Epithelial cell of proximal tubule (primary cell): ENCODE measurements at regions not wholly inside any gene's neighbourhood (a gene's known extent, or its start where the extent isn't known, plus 50 kb on each side); places are given as distances from the start of the nearest gene placed in this dataset.
"Not testable (repeated sequence)": the region's sequence is repeated elsewhere in the genome, so short reads cannot be mapped to it uniquely, and the experiment has no call there.

Experiments
- DNase-seq: peaks from one replicate; pipeline ENCODE4 v3.0.0-alpha.2; 2011; ENCODE audit warnings: low read depth
- H3K4me3 ChIP-seq: 2 replicates; pipeline ENCODE4 v1.5.1; 2011; ENCODE audit warnings: low read depth, mild to moderate bottlenecking, low read length
- TF ChIP-seq, protein P1 (sequence below): conservative IDR thresholded peaks from 2 replicates; pipeline ENCODE4 v1.5.1; 2012; ENCODE audit warnings: low read depth, mild to moderate bottlenecking, low read length

DNA sequence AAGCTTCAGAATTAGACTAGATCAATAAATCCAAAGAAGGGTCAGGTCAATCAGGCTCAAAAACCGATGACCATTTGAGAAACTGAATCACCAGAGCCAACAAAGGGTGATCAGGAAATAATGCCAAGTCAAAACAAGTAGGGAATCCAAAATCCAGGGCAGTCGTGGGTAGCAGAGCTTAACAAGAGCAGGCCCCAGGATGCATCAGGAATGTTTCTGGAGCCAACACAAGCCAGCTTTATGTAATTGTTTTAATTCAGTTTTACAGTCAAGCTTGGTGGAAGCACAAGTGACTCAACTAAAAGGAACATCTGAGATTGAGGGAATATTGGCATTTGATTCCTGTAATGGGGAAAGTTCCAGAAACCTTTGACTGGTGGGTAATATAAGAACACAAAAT, 237.9 kb upstream of the EDA2R start:
- peak; percentile 40 for DNase-seq
- H3K4me3 ChIP-seq: no peak overlapping the region
- TF ChIP-seq, protein P1, sequence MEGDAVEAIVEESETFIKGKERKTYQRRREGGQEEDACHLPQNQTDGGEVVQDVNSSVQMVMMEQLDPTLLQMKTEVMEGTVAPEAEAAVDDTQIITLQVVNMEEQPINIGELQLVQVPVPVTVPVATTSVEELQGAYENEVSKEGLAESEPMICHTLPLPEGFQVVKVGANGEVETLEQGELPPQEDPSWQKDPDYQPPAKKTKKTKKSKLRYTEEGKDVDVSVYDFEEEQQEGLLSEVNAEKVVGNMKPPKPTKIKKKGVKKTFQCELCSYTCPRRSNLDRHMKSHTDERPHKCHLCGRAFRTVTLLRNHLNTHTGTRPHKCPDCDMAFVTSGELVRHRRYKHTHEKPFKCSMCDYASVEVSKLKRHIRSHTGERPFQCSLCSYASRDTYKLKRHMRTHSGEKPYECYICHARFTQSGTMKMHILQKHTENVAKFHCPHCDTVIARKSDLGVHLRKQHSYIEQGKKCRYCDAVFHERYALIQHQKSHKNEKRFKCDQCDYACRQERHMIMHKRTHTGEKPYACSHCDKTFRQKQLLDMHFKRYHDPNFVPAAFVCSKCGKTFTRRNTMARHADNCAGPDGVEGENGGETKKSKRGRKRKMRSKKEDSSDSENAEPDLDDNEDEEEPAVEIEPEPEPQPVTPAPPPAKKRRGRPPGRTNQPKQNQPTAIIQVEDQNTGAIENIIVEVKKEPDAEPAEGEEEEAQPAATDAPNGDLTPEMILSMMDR: no peak

- TF ChIP-seq, protein P1: no peak
- no peak overlapping the region for H3K4me3 ChIP-seq
- no peak for DNase-seq
Observed at GRCh38 chrX:66872771-66873170, 233.9 kb upstream of the EDA2R start.

GRCh38 chrX:66863721-66864120, 224.8 kb upstream of the EDA2R start:
- TF ChIP-seq, protein P1: no peak
- no peak for DNase-seq
- no peak overlapping the region for H3K4me3 ChIP-seq

GRCh38 chrX:66833426-66833825, 194.5 kb upstream of the EDA2R start:
- TF ChIP-seq, protein P1: no peak
- no peak for DNase-seq
- no peak overlapping the region for H3K4me3 ChIP-seq

DNA sequence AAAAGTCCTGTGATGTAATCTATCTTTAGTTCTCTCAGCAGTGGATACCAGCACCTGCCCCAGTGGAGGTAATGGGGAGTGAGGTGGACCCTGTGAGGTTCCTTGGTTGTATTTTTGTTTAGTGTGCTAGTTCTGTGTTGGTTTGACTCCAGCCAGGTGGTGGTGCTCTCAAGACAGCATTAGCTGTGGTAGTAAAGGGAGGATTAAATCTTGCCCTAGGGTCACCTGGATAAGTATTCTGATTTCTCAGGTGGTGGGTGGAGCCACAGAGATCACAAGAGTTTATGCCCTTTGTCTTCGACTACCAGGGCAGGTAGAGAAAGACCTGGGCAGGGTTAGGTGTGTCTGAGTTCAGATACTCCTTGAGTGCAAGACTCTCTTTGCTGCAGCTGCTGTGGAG, 176.3 kb upstream of the EDA2R start:
- no peak overlapping the region for H3K4me3 ChIP-seq
- no peak for DNase-seq
- TF ChIP-seq, protein P1: no peak

DNA sequence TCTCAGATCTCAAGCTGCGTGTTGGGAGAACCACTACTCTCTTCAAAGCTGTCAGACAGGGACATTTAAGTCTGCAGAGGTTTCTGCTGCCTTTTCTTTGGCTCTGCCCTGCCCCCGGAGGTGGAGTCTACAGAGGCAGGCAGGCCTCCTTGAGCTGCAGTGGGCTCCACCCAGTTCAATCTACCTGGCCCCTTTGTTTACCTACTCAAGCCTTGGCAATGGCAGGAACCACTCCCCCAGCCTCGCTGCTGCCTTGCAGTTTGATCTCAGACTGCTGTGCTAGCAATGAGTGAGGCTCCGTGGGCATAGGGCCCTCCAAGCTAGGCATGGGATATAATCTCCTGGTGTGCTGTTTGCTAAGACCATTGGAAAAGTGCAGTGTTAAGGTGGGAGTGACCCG, 155.6 kb upstream of the EDA2R start:
- not testable (repeated sequence) for DNase-seq, H3K4me3 ChIP-seq

DNA sequence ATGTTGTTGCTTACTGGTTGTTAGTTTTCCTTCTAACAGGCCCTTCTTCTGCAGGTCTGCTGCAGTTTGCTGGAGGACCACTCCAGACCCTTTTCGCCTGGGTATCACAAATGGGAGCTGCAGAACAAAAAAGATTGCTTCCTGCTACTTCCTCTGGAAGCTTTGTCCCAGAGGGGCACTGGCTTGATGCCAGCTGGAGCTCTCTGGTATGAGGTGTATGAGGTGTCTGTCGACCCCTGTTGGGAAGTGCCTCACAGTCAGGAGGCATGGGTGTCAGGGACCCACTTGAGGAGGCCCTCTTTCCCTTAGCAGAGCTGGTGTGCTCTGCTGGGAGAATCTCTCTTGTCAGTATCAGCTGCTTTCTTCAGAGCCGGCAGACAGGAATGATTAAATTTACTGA, 127.4 kb upstream of the EDA2R start:
- no peak overlapping the region for H3K4me3 ChIP-seq
- TF ChIP-seq, protein P1: no peak
- no peak for DNase-seq

GRCh38 chrX:66760651-66761050, 121.8 kb upstream of the EDA2R start:
- DNase-seq: no peak
- no peak overlapping the region for H3K4me3 ChIP-seq
- TF ChIP-seq, protein P1: peak; percentile 38
